Aorta (tissue), 5 donors: ENCODE measurements at regions not wholly inside any gene's neighbourhood (a gene's known extent, or its start where the extent isn't known, plus 50 kb on each side); places are given as distances from the start of the nearest gene placed in this dataset.

Source experiments
- ATAC-seq: fragments of 200-7000 bp; cut with Tn5 transposase; one replicate; pipeline ENCODE4 v1.9.1; 2022; ENCODE audit warnings: moderate library complexity; ENCODE audit not compliant: low FRiP score
- DNase-seq, 2 donors: peaks; one replicate each; pipeline ENCODE4 v3.0.0-alpha.2; 2020
- H3K27ac ChIP-seq, 2 donors: one replicate each; pipeline ENCODE4 v1.5.1; 2013; ENCODE audit warnings: low read length in 2 of 2, mild to moderate bottlenecking in 2 of 2, moderate library complexity in 2 of 2, control low read depth in 1 of 2, inconsistent platforms in 1 of 2, low read depth in 1 of 2
- H3K27me3 ChIP-seq, 2 donors: one replicate each; pipeline ENCODE4 v1.6.1; 2013; ENCODE audit warnings: control low read depth in 1 of 2, low read length in 1 of 2, mild to moderate bottlenecking in 1 of 2, moderate library complexity in 1 of 2; ENCODE audit not compliant: insufficient read depth in 2 of 2, control insufficient read depth in 1 of 2
- H3K36me3 ChIP-seq, 2 donors: one replicate each; pipeline ENCODE4 v1.6.1; 2013; ENCODE audit warnings: control low read depth in 1 of 2, low read length in 1 of 2, mild to moderate bottlenecking in 1 of 2; ENCODE audit not compliant: insufficient read depth in 2 of 2, control insufficient read depth in 1 of 2
- H3K4me1 ChIP-seq, 2 donors: one replicate each; pipeline ENCODE4 v1.6.1; 2013; ENCODE audit warnings: low read length in 2 of 2, control low read depth in 1 of 2, mild to moderate bottlenecking in 1 of 2, moderate library complexity in 1 of 2; ENCODE audit not compliant: insufficient read depth in 2 of 2, control insufficient read depth in 1 of 2
- H3K4me3 ChIP-seq, 2 donors: one replicate each; pipeline ENCODE4 v1.5.1; 2013; ENCODE audit warnings: low read length in 2 of 2, control low read depth in 1 of 2, mild to moderate bottlenecking in 1 of 2
- H3K9me3 ChIP-seq: one replicate; pipeline ENCODE4 v1.6.1; 2013; ENCODE audit warnings: mild to moderate bottlenecking, low read length; ENCODE audit not compliant: control insufficient read depth
- WGBS, 2 donors: extraction: QIAGEN DNeasy Blood & Tissue Kit; methylation state at CpG; one replicate each; pipeline ENCODE4 v1.1.7; 2013; 5-methylcytosine and 5-hydroxymethylcytosine counted together
- intact Hi-C, 2 donors: fragments of 100-400 bp; cut with DNase I; formaldehyde crosslinking; loops; one replicate each; pipeline versions ENCODE4 v1.14.2 to v1.15.0; 2022
- donor health status: healthy with polysubstance abuse.
- donor health status: Bipolar disorder and iron deficiency.
- donor health status: DM: no; HTN: no; CAD: no.
- donor health status: DM: no; HTN: no; CAD: no.
- donor health status: DM: yes; HTN: yes; CAD: no.

GRCh38 chr16:51801635-51802034 is 650.6 kb upstream of the SALL1 start:
- peaks cover 0 to 1% of the 10 kb centered on the region in 2 donors for H3K27me3 ChIP-seq
- intact Hi-C loops = no loop called here
- no peak for DNase-seq
- no peak overlapping the region for H3K4me3 ChIP-seq
- H3K27ac ChIP-seq = no peak overlapping the region
- no peak for ATAC-seq
- no peaks in the 10 kb centered on the region for H3K36me3 ChIP-seq
- no peaks in the 10 kb centered on the region for H3K9me3 ChIP-seq
- no peaks in the 10 kb centered on the region for H3K4me1 ChIP-seq

DNA sequence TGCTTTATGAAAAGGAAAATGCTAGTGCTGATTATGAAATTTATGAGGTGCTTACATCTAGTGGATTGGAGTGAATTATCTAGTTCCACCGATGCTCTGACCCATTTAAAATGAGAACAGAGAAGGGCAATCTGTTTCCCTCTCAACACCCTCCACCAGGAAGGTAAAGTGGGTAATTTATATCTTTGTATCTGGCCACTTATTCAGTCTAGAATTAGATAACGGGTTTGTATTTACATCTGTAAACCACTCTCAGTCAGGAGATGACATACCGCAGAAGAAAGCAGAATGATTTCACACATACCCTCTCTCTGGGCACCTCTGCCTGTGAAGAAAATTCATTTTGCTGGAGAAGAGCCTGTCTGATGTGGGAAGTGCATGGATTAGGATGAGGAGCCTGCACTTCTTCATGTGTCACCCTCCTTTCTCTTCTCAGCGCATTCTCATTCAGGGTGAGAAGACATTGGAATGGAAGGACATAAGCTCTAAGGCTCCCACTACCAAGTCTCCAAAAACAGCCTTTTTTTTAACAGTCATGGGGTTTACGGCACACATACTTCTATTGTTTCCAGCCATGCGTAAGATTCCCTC is 646.7 kb upstream of the SALL1 start:
- H3K27me3 ChIP-seq = peaks cover 0 to 1% of the 10 kb centered on the region in 2 donors
- intact Hi-C loops = no loop called here
- no peaks in the 10 kb centered on the region for H3K36me3 ChIP-seq
- ATAC-seq (no peak), DNase-seq (no peak)
- H3K4me1 ChIP-seq = no peaks in the 10 kb centered on the region
- no peak overlapping the region for H3K4me3 ChIP-seq
- H3K9me3 ChIP-seq = no peaks in the 10 kb centered on the region
- H3K27ac ChIP-seq = no peak overlapping the region
- 78 to 79% methylated on average over 6 of the region's 6 CpGs for WGBS, 2 donors

GRCh38 chr16:51779240-51779639 is 628.2 kb upstream of the SALL1 start:
- no peak overlapping the region for H3K4me3 ChIP-seq
- 78 to 82% methylated on average over 3 of the region's 3 CpGs for WGBS, 2 donors
- H3K36me3 ChIP-seq = no peaks in the 10 kb centered on the region
- no peak overlapping the region for H3K27ac ChIP-seq
- ATAC-seq (no peak), DNase-seq (no peak)
- H3K9me3 ChIP-seq = peaks cover 1% of the 10 kb centered on the region
- intact Hi-C loops = no loop called here
- H3K27me3 ChIP-seq = no peaks in the 10 kb centered on the region
- H3K4me1 ChIP-seq = no peaks in the 10 kb centered on the region

DNA sequence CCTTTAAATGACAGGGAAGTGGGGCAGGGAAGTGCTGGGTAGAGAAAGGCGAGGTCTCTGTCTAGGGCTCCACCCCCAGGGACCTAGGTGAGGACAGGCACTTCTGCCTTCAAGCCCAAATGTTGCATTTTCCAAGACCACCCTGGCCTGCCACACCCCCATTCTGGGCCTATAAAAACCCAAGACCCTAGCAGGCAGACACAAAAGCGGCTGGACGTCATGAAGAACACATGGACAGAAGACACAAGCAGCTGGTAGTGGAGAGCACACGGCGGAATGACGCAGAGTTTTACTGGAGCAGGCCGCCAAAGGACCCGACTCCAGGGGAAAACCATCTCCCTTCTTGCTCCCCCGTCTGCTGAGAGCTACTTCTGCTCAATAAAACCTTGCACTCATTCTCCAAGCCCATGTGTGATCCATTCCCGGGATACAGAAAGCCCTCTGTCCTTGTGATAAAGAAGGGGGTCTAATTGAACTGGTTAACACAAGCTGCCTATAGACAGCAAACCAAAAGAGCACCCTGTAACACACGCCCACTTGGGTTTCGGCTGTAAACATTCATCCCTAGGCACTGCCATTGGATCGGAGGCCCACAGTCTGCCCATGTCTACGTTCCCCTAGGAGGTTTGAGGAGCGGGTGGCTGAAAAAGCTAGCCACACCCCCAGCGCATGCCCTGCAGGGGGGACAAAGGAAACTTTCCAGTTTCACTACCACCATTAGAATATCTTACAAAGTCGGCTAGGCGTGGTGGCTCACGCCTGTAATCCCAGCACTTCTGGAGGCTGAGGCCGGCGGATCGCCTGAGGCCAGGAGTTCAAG is 622.2 kb upstream of the SALL1 start:
- Histone ChIP-seq H3K27ac (no peak overlapping the region), H3K36me3 (no peaks in the 10 kb centered on the region), H3K9me3 (no peaks in the 10 kb centered on the region), H3K4me3 (no peak overlapping the region), H3K27me3 (no peaks in the 10 kb centered on the region), H3K4me1 (no peaks in the 10 kb centered on the region)
- WGBS, 2 donors = 83 to 90% methylated on average over 22 of the region's 22 CpGs
- intact Hi-C loops = no loop called here
- no peak for DNase-seq
- no peak for ATAC-seq

GRCh38 chr16:51766739-51767138 is 615.7 kb upstream of the SALL1 start:
- 56% methylated on average over 2 of the region's 2 CpGs for WGBS, 2 donors
- intact Hi-C loops = no loop called here
- Histone ChIP-seq H3K27ac (no peak overlapping the region), H3K4me3 (no peak overlapping the region), H3K36me3 (no peaks in the 10 kb centered on the region), H3K4me1 (no peaks in the 10 kb centered on the region), H3K27me3 (no peaks in the 10 kb centered on the region), H3K9me3 (no peaks in the 10 kb centered on the region)
- no peak for DNase-seq
- ATAC-seq = no peak

GRCh38 chr16:51763072-51763661 is 612.1 kb upstream of the SALL1 start:
- WGBS, 2 donors = 75 to 76% methylated on average over 6 of the region's 6 CpGs
- Histone ChIP-seq H3K36me3 (no peaks in the 10 kb centered on the region), H3K27ac (no peak overlapping the region), H3K4me3 (no peak overlapping the region), H3K9me3 (no peaks in the 10 kb centered on the region), H3K27me3 (no peaks in the 10 kb centered on the region), H3K4me1 (no peaks in the 10 kb centered on the region)
- no peak for DNase-seq
- intact Hi-C loops = no loop called here
- no peak for ATAC-seq

- Histone ChIP-seq H3K27me3 (no peaks in the 10 kb centered on the region), H3K4me1 (no peaks in the 10 kb centered on the region), H3K9me3 (no peaks in the 10 kb centered on the region), H3K4me3 (no peak overlapping the region), H3K27ac (no peak overlapping the region), H3K36me3 (no peaks in the 10 kb centered on the region)
- peak; percentile 88 for ATAC-seq
- 28% methylated on average over 30 of the region's 30 CpGs for WGBS, 2 donors
- peak; percentile 71 to 86 for DNase-seq
- intact Hi-C loops = no loop called here
Measured at GRCh38 chr16:51762081-51762996, 611.3 kb upstream of the SALL1 start.

GRCh38 chr16:51761001-51761400 is 609.9 kb upstream of the SALL1 start:
- Histone ChIP-seq H3K27ac (no peak overlapping the region), H3K4me1 (no peaks in the 10 kb centered on the region), H3K36me3 (no peaks in the 10 kb centered on the region), H3K27me3 (no peaks in the 10 kb centered on the region), H3K9me3 (no peaks in the 10 kb centered on the region), H3K4me3 (no peak overlapping the region)
- DNase-seq = no peak
- intact Hi-C loops = no loop called here
- WGBS, 2 donors = 84 to 85% methylated on average over 9 of the region's 9 CpGs
- ATAC-seq = no peak
